AG04449 (cell line): ENCODE measurements at regions not wholly inside any gene's neighbourhood (a gene's known extent, or its start where the extent isn't known, plus 50 kb on each side); places are given as distances from the start of the nearest gene placed in this dataset.

ENCODE experiments used
- CTCF ChIA-PET: fragments of 350-600 bp; formaldehyde crosslinking; extraction: SDS; loops from one replicate; lab custom pipeline; 2021; ENCODE audit warnings: antibody characterized with exemption; lab: Yijun Ruan, JAX
- POLR2A ChIA-PET: fragments of 400-600, 350-600 bp; formaldehyde crosslinking; extraction: SDS; loops from one replicate; lab custom pipeline; 2020; ENCODE audit warnings: antibody characterized with exemption, inconsistent platforms; lab: Yijun Ruan, JAX
- DNase-seq: peaks from one replicate; pipeline ENCODE4 v3.0.0-alpha.2; 2010; ENCODE audit warnings: low read depth, low spot score
- H3K4me3 ChIP-seq: 2 replicates; pipeline ENCODE4 v1.5.1; 2011; ENCODE audit warnings: low read depth, mild to moderate bottlenecking, control low read depth, low read length
- CTCF ChIP-seq: IDR thresholded peaks from one replicate; pipeline ENCODE4 v1.5.1; 2011; ENCODE audit warnings: mild to moderate bottlenecking, moderate library complexity, low read length, control low read depth, inconsistent platforms; ENCODE audit not compliant: insufficient read depth; ENCODE audit errors: missing control alignments

GRCh38 chr4:3382251-3382650 is 59.5 kb upstream of the HGFAC start:
- no peak for DNase-seq
- H3K4me3 ChIP-seq: no peak overlapping the region
- ChIA-PET CTCF (no interaction called here), POLR2A (no interaction called here)
- TF ChIP-seq CTCF: no peak

GRCh38 chr4:3384391-3384770 is 57.4 kb upstream of the HGFAC start:
- CTCF ChIA-PET: interaction anchor here (0.9 kb wide), 1 partner anchor 51 kb away, joined by 3 read pairs; no protein-coding TSS in a partner anchor
- POLR2A ChIA-PET: no interaction called here
- no peak for DNase-seq
- TF ChIP-seq CTCF: no peak
- no peak overlapping the region for H3K4me3 ChIP-seq

GRCh38 chr4:3384771-3385710 is 56.7 kb upstream of the HGFAC start:
- ChIA-PET POLR2A (no interaction called here), CTCF (interaction anchor here (0.9 kb wide), 1 partner anchor 50 kb away, joined by 3 read pairs; no protein-coding TSS in a partner anchor)
- no peak for TF ChIP-seq CTCF
- DNase-seq: no peak
- no peak overlapping the region for H3K4me3 ChIP-seq

- ChIA-PET CTCF (no interaction called here), POLR2A (no interaction called here)
- no peak overlapping the region for H3K4me3 ChIP-seq
- DNase-seq: no peak
- TF ChIP-seq CTCF: no peak
Measured at GRCh38 chr4:3385711-3386420, 55.9 kb upstream of the HGFAC start.

- no peak overlapping the region for H3K4me3 ChIP-seq
- ChIA-PET POLR2A (no interaction called here), CTCF (interaction anchor here (0.7 to 1.1 kb wide), 2 partner anchors 26 to 40 kb away, joined by 3 to 4 read pairs; no protein-coding TSS in a partner anchor)
- no peak for DNase-seq
- TF ChIP-seq CTCF: no peak
Measured at GRCh38 chr4:3386526-3386925, 55.2 kb upstream of the HGFAC start.
